Right atrium auricular region (tissue), 2 donors: ENCODE measurements at regions not wholly inside any gene's neighbourhood (a gene's known extent, or its start where the extent isn't known, plus 50 kb on each side); places are given as distances from the start of the nearest gene placed in this dataset.

Experiments used
- DNase-seq: peaks from one replicate; pipeline ENCODE4 v3.0.0-alpha.2; 2019; ENCODE audit warnings: low spot score
- H3K27ac ChIP-seq, 2 donors: fragments of 200-600 bp; sonication (generic); 1 replicate in 1 of 2; 2 replicates in 1 of 2; pipeline ENCODE4 v1.5.1; 2016 to 2019
- H3K27me3 ChIP-seq, 2 donors: fragments of 200-600 bp; sonication (generic); one replicate each; pipeline versions ENCODE4 v1.5.1 to v1.6.0; 2017 to 2019
- H3K36me3 ChIP-seq: fragments of 200-600 bp; sonication (generic); one replicate; pipeline ENCODE4 v1.5.1; 2016
- H3K4me1 ChIP-seq, 2 donors: fragments of 200-600 bp; sonication (generic); one replicate each; pipeline versions ENCODE4 v1.5.1 to v1.6.0; 2017 to 2019
- H3K4me3 ChIP-seq, 2 donors: fragments of 200-600 bp; sonication (generic); 1 replicate in 1 of 2; 2 replicates in 1 of 2; pipeline ENCODE4 v1.5.1; 2017 to 2019; ENCODE audit warnings: mild to moderate bottlenecking in 1 of 2, moderate library complexity in 1 of 2
- H3K9me3 ChIP-seq, 2 donors: fragments of 200-600 bp; sonication (generic); one replicate each; pipeline ENCODE4 v1.5.1; 2019
- TF ChIP-seq, protein P1 (sequence below), 2 donors: fragments of 200-600 bp; sonication (generic); IDR thresholded peaks; one replicate each; pipeline ENCODE4 v1.5.1; 2019; ENCODE audit warnings: antibody characterized with exemption in 2 of 2

GRCh38 chr18:30465096-30465495 lies 577.4 kb downstream of the DSC3 start:
- Histone ChIP-seq H3K36me3 (no peaks in the 10 kb centered on the region), H3K4me3 (no peak overlapping the region), H3K9me3 (no peaks in the 10 kb centered on the region), H3K27me3 (no peaks in the 10 kb centered on the region), H3K27ac (no peak overlapping the region), H3K4me1 (no peaks in the 10 kb centered on the region)
- no peak for DNase-seq
- TF ChIP-seq, protein P1, sequence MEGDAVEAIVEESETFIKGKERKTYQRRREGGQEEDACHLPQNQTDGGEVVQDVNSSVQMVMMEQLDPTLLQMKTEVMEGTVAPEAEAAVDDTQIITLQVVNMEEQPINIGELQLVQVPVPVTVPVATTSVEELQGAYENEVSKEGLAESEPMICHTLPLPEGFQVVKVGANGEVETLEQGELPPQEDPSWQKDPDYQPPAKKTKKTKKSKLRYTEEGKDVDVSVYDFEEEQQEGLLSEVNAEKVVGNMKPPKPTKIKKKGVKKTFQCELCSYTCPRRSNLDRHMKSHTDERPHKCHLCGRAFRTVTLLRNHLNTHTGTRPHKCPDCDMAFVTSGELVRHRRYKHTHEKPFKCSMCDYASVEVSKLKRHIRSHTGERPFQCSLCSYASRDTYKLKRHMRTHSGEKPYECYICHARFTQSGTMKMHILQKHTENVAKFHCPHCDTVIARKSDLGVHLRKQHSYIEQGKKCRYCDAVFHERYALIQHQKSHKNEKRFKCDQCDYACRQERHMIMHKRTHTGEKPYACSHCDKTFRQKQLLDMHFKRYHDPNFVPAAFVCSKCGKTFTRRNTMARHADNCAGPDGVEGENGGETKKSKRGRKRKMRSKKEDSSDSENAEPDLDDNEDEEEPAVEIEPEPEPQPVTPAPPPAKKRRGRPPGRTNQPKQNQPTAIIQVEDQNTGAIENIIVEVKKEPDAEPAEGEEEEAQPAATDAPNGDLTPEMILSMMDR (IDR thresholded peaks at IDR 0.05): no peak

DNA sequence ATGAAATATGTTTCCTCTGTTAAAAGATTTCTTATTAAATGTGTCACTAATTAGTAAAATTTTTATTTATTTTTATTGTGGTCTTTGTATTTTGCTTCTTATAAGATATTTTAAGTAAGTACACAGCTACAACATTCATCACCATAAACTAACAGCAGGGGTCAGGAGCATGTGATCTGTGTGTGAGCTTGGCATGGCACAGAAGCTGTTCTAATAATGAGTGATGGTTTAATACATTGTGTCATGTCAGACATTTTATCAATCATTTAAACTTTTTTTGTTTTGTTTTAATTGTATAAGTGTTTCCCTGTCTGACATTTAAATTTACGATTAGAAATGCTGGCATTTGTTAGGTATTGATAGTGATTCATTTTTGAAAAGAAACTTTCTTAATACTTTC lies 585.4 kb downstream of the DSC3 start:
- H3K27me3 ChIP-seq: no peaks in the 10 kb centered on the region
- no peaks in the 10 kb centered on the region for H3K36me3 ChIP-seq
- no peaks in the 10 kb centered on the region for H3K9me3 ChIP-seq
- H3K27ac ChIP-seq: no peak overlapping the region
- TF ChIP-seq, protein P1 (IDR thresholded peaks at IDR 0.05): no peak
- DNase-seq: no peak
- no peaks in the 10 kb centered on the region for H3K4me1 ChIP-seq
- H3K4me3 ChIP-seq: no peak overlapping the region

- Histone ChIP-seq H3K4me1 (no peaks in the 10 kb centered on the region), H3K27ac (no peak overlapping the region), H3K36me3 (no peaks in the 10 kb centered on the region), H3K27me3 (no peaks in the 10 kb centered on the region), H3K4me3 (no peak overlapping the region), H3K9me3 (no peaks in the 10 kb centered on the region)
- no peak for DNase-seq
- TF ChIP-seq, protein P1 (IDR thresholded peaks at IDR 0.05): no peak
Measured at GRCh38 chr18:30455741-30456140, 586.8 kb downstream of the DSC3 start.

DNA sequence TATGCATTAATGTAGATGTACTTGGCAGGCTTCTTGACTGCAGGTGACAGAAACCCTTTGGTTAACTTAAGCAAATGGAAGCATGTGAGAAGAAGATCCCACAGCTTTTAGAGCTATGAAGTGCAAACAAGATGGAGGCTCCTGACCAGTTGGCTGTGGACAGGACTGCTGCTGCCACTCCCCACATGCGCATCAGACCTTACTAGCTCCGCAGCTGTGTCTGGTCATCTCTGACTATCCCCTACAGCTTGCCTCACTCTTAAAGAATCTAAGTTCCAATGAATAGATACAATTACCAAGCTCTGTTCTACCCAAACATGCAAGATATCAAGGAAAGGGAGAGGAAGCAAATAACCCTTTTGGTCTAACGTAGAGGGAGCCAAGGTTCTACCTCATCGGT lies 587.6 kb downstream of the DSC3 start:
- TF ChIP-seq, protein P1 (IDR thresholded peaks at IDR 0.05): no peak
- no peak for DNase-seq
- no peaks in the 10 kb centered on the region for H3K9me3 ChIP-seq
- no peaks in the 10 kb centered on the region for H3K27me3 ChIP-seq
- H3K36me3 ChIP-seq: no peaks in the 10 kb centered on the region
- H3K4me1 ChIP-seq: no peaks in the 10 kb centered on the region
- no peak overlapping the region for H3K27ac ChIP-seq
- no peak overlapping the region for H3K4me3 ChIP-seq

- Histone ChIP-seq H3K4me3 (no peak overlapping the region), H3K27me3 (no peaks in the 10 kb centered on the region), H3K9me3 (no peaks in the 10 kb centered on the region), H3K4me1 (no peaks in the 10 kb centered on the region), H3K36me3 (no peaks in the 10 kb centered on the region), H3K27ac (no peak overlapping the region)
- DNase-seq: no peak
- TF ChIP-seq, protein P1 (IDR thresholded peaks at IDR 0.05): no peak
Measured at GRCh38 chr18:30451981-30452380, 590.6 kb downstream of the DSC3 start.

GRCh38 chr18:30450927-30451326 lies 591.6 kb downstream of the DSC3 start:
- H3K36me3 ChIP-seq: no peaks in the 10 kb centered on the region
- DNase-seq: no peak
- no peaks in the 10 kb centered on the region for H3K9me3 ChIP-seq
- H3K4me1 ChIP-seq: no peaks in the 10 kb centered on the region
- no peak overlapping the region for H3K4me3 ChIP-seq
- TF ChIP-seq, protein P1 (IDR thresholded peaks at IDR 0.05): no peak
- no peaks in the 10 kb centered on the region for H3K27me3 ChIP-seq
- H3K27ac ChIP-seq: no peak overlapping the region
